ENCODE measurements at regions not wholly inside any gene's neighbourhood (a gene's known extent, or its start where the extent isn't known, plus 50 kb on each side); places are given as distances from the start of the nearest gene placed in this dataset.

- TF ChIP-seq, protein P1, sequence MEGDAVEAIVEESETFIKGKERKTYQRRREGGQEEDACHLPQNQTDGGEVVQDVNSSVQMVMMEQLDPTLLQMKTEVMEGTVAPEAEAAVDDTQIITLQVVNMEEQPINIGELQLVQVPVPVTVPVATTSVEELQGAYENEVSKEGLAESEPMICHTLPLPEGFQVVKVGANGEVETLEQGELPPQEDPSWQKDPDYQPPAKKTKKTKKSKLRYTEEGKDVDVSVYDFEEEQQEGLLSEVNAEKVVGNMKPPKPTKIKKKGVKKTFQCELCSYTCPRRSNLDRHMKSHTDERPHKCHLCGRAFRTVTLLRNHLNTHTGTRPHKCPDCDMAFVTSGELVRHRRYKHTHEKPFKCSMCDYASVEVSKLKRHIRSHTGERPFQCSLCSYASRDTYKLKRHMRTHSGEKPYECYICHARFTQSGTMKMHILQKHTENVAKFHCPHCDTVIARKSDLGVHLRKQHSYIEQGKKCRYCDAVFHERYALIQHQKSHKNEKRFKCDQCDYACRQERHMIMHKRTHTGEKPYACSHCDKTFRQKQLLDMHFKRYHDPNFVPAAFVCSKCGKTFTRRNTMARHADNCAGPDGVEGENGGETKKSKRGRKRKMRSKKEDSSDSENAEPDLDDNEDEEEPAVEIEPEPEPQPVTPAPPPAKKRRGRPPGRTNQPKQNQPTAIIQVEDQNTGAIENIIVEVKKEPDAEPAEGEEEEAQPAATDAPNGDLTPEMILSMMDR (IDR thresholded peaks at IDR 0.05; ENCODE audit: insufficient read depth, low read depth, low read length, missing control alignments), result no peak
- no peak overlapping the region for H3K4me3 ChIP-seq (ENCODE audit: low read length)
- no peak for DNase-seq (ENCODE audit: low read depth)
Measured at GRCh38 chr9:135244271-135245221, 157.1 kb downstream of the OLFM1 start.

DNA sequence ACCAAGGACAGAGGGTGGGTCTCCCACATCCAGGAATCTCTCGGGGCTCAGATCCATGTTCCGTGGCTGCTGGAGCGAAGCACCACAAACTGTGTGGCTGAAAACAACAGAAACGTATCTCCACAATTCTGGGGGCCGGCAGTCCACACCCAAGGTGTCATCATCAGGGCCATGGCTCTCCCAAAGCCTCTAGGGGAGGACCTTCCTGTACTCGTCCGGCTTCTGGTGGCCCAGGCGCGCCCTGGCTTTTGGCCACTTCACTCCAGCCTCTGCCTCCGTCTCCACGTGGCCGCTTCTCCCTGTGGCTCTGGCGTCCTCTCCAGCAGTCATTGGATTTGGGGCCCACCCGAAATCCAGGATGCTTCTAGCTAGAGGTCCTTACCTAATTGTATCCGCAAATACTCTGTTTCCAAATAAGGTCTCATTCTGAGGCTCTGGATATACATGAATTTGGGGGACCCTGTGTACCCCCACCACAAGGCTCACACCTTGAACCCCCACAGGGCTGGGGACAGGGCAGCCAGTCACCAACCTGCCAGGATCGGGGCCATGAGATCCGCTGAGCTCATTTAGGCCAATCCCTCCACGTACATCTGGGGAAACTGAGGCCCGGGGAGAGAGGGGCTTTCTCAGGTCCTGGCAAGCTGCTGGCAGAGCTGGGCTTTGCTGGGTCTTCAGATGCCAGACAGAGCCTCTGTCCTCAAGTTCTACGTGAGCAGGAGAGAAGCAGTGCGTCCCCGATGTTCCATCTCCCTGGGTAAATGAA lies 158.2 kb downstream of the OLFM1 start:
- H3K4me3 ChIP-seq (ENCODE audit: low read length), result no peak overlapping the region
- no peak for DNase-seq (ENCODE audit: low read depth)
- TF ChIP-seq, protein P1 (IDR thresholded peaks at IDR 0.05; ENCODE audit: insufficient read depth, low read depth, low read length, missing control alignments), result no peak

DNA sequence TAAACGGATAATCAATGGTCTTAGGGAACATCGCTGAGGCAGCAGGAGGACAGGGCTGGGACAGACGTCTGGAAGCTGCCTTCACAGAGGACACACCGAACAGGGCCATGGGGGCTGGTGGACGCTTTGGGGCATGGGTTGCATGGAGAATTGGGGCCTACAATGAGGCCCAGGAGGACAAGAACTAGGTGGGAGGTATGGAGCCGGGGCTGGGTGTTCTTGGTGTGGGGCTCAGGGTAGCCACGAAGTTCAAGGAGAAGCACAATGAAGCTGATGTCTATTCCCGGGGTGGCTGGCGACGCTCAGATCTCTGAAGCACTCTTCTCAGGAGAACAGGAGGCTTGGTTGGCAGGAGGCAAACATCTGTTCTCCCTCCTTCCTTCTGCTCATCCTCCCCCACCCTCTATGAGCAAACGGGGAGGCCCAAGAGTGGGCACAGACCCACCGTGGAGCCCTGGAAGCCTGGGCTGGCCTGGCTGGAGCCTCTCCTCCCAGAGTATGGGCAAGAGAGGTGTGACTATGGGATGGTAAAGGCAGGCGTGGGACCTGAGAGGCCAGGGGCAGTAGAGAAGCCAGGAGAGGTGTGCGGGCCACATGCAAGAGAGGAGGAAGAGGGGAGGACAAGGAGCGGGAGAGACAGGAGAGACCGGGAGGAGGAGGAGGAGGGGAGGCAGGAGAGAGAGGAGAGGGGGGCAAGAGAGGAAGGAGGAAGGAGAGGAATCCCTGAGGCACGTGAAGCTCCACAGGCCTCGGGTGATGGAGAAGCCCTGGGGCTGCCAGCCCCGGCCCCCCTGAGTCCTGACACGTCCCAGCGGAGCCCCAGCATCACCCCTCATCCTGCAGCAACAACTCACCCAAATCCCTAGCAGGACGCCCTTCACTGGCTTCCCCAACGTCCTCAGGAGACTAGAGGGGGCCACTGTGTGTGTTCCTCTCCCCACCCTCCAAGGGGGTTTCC lies 159.1 kb downstream of the OLFM1 start:
- no peak for DNase-seq (ENCODE audit: low read depth)
- TF ChIP-seq, protein P1 (IDR thresholded peaks at IDR 0.05; ENCODE audit: insufficient read depth, low read depth, low read length, missing control alignments), result no peak
- H3K4me3 ChIP-seq (ENCODE audit: low read length), result no peak overlapping the region

DNA sequence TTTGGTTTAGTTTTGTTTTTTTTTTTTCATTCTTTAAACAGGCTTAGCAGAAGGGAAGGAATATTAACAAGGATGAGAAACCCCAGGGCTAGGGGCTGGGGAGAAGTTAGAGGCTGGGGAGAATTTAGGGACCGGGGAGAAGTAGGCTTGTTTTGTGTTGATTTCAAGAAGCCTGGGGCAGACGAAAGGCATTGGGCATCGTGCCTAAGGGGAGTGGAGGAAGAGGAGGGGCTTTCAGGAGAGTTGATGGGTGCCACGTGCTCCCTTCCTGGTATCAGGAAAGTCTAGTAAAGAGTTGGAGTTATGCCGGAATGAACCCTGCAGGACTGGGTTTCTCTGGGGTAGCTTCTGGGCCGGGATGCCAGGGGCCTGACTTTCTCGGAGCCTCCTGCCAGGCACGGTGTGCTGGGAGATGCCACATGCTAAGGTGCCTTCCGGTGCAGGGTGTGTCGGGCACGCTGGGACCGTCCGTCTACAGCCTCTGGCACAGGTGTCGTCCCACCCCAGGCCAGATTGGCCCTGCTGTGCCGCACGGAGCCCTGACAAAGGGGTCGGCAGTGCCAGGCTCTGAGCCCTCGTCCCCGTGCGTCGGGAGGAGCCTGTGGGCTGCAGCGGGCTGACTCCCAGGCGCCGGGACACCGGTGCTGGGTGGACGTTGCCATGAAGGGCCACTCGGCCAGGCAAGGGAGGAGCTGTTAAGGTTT lies 159.9 kb downstream of the OLFM1 start:
- DNase-seq (ENCODE audit: low read depth), result no peak
- no peak overlapping the region for H3K4me3 ChIP-seq (ENCODE audit: low read length)
- TF ChIP-seq, protein P1 (IDR thresholded peaks at IDR 0.05; ENCODE audit: insufficient read depth, low read depth, low read length, missing control alignments), result no peak

DNA sequence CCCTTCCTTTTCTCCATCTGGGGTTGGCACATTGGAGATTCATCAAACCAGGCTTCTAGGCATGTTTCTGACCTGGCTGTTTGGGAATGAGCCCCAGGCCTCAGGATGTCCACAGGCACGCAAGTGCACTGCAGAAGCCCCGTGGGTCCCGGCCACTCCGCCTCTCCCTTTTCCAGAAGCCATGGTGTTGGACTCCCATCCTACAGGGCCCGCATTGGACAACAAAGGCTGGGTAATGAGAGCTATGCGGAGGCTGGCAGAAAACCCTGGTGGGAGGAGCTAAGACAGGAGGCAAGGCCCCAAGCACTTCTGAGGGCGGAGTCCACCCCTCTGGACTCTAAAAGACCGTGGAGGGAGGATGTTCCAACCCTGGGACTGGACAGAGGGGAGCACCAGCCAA lies 160.6 kb downstream of the OLFM1 start:
- H3K4me3 ChIP-seq (ENCODE audit: low read length), result no peak overlapping the region
- TF ChIP-seq, protein P1 (IDR thresholded peaks at IDR 0.05; ENCODE audit: insufficient read depth, low read depth, low read length, missing control alignments), result no peak
- no peak for DNase-seq (ENCODE audit: low read depth)

DNA sequence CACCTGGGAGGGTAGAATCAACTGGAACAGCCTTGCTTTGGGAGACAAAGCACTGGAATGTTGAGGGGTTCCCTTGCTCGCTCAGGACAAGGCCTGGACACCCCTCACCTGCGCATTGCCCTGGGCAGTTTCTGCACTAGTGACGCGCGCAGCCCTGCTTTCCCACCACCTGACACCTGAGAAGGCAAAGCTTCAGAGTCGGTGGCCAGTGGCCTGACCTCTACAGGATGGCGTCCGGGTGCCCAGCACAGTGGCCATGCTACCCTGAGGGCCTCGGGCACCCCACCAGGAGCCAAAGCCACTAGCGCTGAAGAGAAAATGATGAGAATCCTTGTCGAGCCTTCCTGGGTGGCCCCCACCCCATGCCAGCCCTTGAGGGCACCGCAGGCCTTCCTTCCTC lies 161.3 kb downstream of the OLFM1 start:
- no peak overlapping the region for H3K4me3 ChIP-seq (ENCODE audit: low read length)
- TF ChIP-seq, protein P1 (IDR thresholded peaks at IDR 0.05; ENCODE audit: insufficient read depth, low read depth, low read length, missing control alignments), result no peak
- DNase-seq (ENCODE audit: low read depth), result no peak

All from epithelial cell of esophagus (primary cell).